Coronary artery (tissue), 2 donors: ENCODE measurements at regions not wholly inside any gene's neighbourhood (a gene's known extent, or its start where the extent isn't known, plus 50 kb on each side); places are given as distances from the start of the nearest gene placed in this dataset.

ENCODE experiments used
- DNase-seq: peaks from one replicate; pipeline ENCODE4 v3.0.0-alpha.2; 2017; ENCODE audit warnings: low spot score
- H3K27ac ChIP-seq, 2 donors: fragments of 200-600 bp; sonication (generic); one replicate each; pipeline ENCODE4 v1.5.1; 2016 to 2019
- H3K4me3 ChIP-seq: fragments of 200-600 bp; sonication (generic); 2 replicates; pipeline ENCODE4 v1.5.1; 2016; ENCODE audit warnings: mild to moderate bottlenecking, moderate library complexity
- CTCF ChIP-seq: fragments of 200-600 bp; sonication (generic); IDR thresholded peaks from one replicate; pipeline ENCODE4 v1.5.1; 2019; ENCODE audit warnings: antibody characterized with exemption

- no peak for DNase-seq
- Histone ChIP-seq H3K4me3 (no peak overlapping the region), H3K27ac (no peak overlapping the region)
- no peak for TF ChIP-seq CTCF
Measured at GRCh38 chr11:10936626-10937384, 79.0 kb upstream of the ZBED5 start.

- Histone ChIP-seq H3K27ac (no peak overlapping the region), H3K4me3 (no peak overlapping the region)
- DNase-seq: no peak
- no peak for TF ChIP-seq CTCF
Measured at GRCh38 chr11:10935015-10935559, 77.2 kb upstream of the ZBED5 start.

- H3K4me3 ChIP-seq: peak overlapping the region; percentile 72
- TF ChIP-seq CTCF: no peak
- no peak for DNase-seq
- peak overlapping the region; percentile 85 to 93 for H3K27ac ChIP-seq
Measured at GRCh38 chr11:10934293-10934860, 76.5 kb upstream of the ZBED5 start.

GRCh38 chr11:10933455-10934292 lies 75.8 kb upstream of the ZBED5 start:
- H3K4me3 ChIP-seq: peak overlapping the region; percentile 72
- DNase-seq: peak; percentile 92
- peak overlapping the region; percentile 85 to 93 for H3K27ac ChIP-seq
- TF ChIP-seq CTCF: peak; percentile 84

- no peak for TF ChIP-seq CTCF
- Histone ChIP-seq H3K4me3 (no peak overlapping the region), H3K27ac (peak overlapping the region in 1 of 2 donors; percentile 6)
Measured at GRCh38 chr11:10932976-10933375, 75.1 kb upstream of the ZBED5 start.

GRCh38 chr11:10931761-10932670 lies 74.2 kb upstream of the ZBED5 start:
- H3K4me3 ChIP-seq: peak overlapping the region; percentile 76
- H3K27ac ChIP-seq: peak overlapping the region; percentile 93 to 99
- no peak for TF ChIP-seq CTCF
- no peak for DNase-seq

More at GRCh38 chr11:10932976-10933375, 75.1 kb upstream of the ZBED5 start:
- DNase-seq: no peak
